SK-N-SH (cell line): ENCODE measurements at regions not wholly inside any gene's neighbourhood (a gene's known extent, or its start where the extent isn't known, plus 50 kb on each side); places are given as distances from the start of the nearest gene placed in this dataset.

Experiments
- CTCF ChIA-PET: fragments of 300-600, 350-600 bp; formaldehyde crosslinking; extraction: SDS; loops from one replicate; lab custom pipeline; 2021; lab: Yijun Ruan, JAX
- POLR2A ChIA-PET: fragments of 350-600 bp; sonication (Branson Sonifier 250); formaldehyde crosslinking; extraction: SDS; loops from one replicate; lab custom pipeline; 2020; ENCODE audit warnings: antibody characterized with exemption, inconsistent platforms; lab: Yijun Ruan, JAX
- DNase-seq: peaks from one replicate; pipeline ENCODE4 v3.0.0; 2012
- H2AFZ ChIP-seq: fragments of 200-600 bp; sonication (generic); 2 replicates; pipeline ENCODE4 v1.8.1; 2016; ENCODE audit warnings: antibody characterized with exemption, mild to moderate bottlenecking, low read depth
- H3F3A ChIP-seq: fragments of 200-600 bp; sonication (generic); replicated peaks from 2 replicates; pipeline ENCODE3; 2016; ENCODE audit warnings: antibody characterized with exemption, mild to moderate bottlenecking; ENCODE audit not compliant: insufficient read depth
- H3K27ac ChIP-seq, 2 experiments: fragments of 200-500 bp in 1 of 2; fragments of 200-600 bp in 1 of 2; sonication (Bioruptor generic) in 1 of 2; sonication (generic), shearing (Covaris generic) in 1 of 2; 2 replicates each; pipeline versions ENCODE4 v1.5.1 to v1.6.1; 2014 to 2016; ENCODE audit warnings: low read depth in 2 of 2, inconsistent platforms in 1 of 2, low read length in 1 of 2, mild to moderate bottlenecking in 1 of 2, mixed read lengths in 1 of 2
- H3K27me3 ChIP-seq: fragments of 200-600 bp; sonication (generic), shearing (Covaris generic); 2 replicates; pipeline ENCODE4 v1.6.1; 2016; ENCODE audit warnings: mixed run types; ENCODE audit not compliant: insufficient read depth
- H3K36me3 ChIP-seq, 2 experiments: fragments of 200-500 bp in 1 of 2; fragments of 200-600 bp in 1 of 2; sonication (Bioruptor generic) in 1 of 2; sonication (generic) in 1 of 2; replicated peaks in 1 of 2; 2 replicates each; pipeline versions ENCODE3 to v1.5.1; 2014 to 2016; ENCODE audit warnings: low read length in 1 of 2, mild to moderate bottlenecking in 1 of 2; ENCODE audit not compliant: insufficient read depth in 2 of 2, control insufficient read depth in 1 of 2
- H3K4me1 ChIP-seq, 2 experiments: fragments of 200-500 bp in 1 of 2; fragments of 200-600 bp in 1 of 2; sonication (Bioruptor generic) in 1 of 2; sonication (generic), shearing (Covaris generic) in 1 of 2; 2 replicates each; pipeline versions ENCODE4 v1.5.1 to v1.6.1; 2014 to 2016; ENCODE audit warnings: low read depth in 1 of 2, low read length in 1 of 2, mixed run types in 1 of 2; ENCODE audit not compliant: insufficient read depth in 2 of 2, control insufficient read depth in 1 of 2
- H3K4me2 ChIP-seq: fragments of 200-600 bp; sonication (generic), shearing (Covaris generic); 2 replicates; pipeline ENCODE4 v1.6.1; 2017; ENCODE audit warnings: mixed run types
- H3K4me3 ChIP-seq, 2 experiments: fragments of 200-500 bp in 1 of 2; fragments of 200-600 bp in 1 of 2; sonication (Bioruptor generic) in 1 of 2; sonication (generic), shearing (Covaris generic) in 1 of 2; 2 replicates each; pipeline versions ENCODE4 v1.5.1 to v1.8.1; 2014 to 2016; ENCODE audit warnings: low read depth in 2 of 2, inconsistent platforms in 1 of 2, low read length in 1 of 2, mild to moderate bottlenecking in 1 of 2, mixed read lengths in 1 of 2, moderate library complexity in 1 of 2
- H3K79me2 ChIP-seq: fragments of 200-600 bp; sonication (generic); 2 replicates; pipeline ENCODE4 v1.8.1; 2017; ENCODE audit warnings: mild to moderate bottlenecking; ENCODE audit not compliant: insufficient read depth
- H3K9ac ChIP-seq: fragments of 200-600 bp; sonication (generic); 2 replicates; pipeline ENCODE4 v1.6.1; 2017; ENCODE audit warnings: mixed run types
- H3K9me2 ChIP-seq: fragments of 200-600 bp; sonication (generic); 2 replicates; pipeline ENCODE4 v1.6.1; 2017; ENCODE audit warnings: mixed run types
- H3K9me3 ChIP-seq: fragments of 200-600 bp; sonication (generic); 2 replicates; pipeline ENCODE4 v1.6.1; 2017; ENCODE audit warnings: mixed run types, mild to moderate bottlenecking, moderate library complexity
- H4K20me1 ChIP-seq: fragments of 200-600 bp; sonication (generic); 2 replicates; pipeline ENCODE4 v1.6.1; 2017; ENCODE audit warnings: mild to moderate bottlenecking, mixed run types; ENCODE audit not compliant: insufficient read depth
- CHD2 ChIP-seq: fragments of 150-350 bp; IDR thresholded peaks from 2 replicates; pipeline ENCODE4 v1.6.1; 2018; ENCODE audit warnings: low read length; ENCODE audit not compliant: partially characterized antibody
- CTCF ChIP-seq: fragments of 200-600 bp; sonication (generic); IDR thresholded peaks from 2 replicates; pipeline ENCODE4 v1.6.1; 2017; ENCODE audit warnings: antibody characterized with exemption, mild to moderate bottlenecking, moderate library complexity
- ELF1 ChIP-seq: IDR thresholded peaks from 2 replicates; pipeline ENCODE4 v1.4.0; 2012
- EP300 ChIP-seq, 2 experiments: IDR thresholded peaks; 2 replicates each; pipeline versions ENCODE4 v1.4.0 to v1.6.1; 2012; ENCODE audit warnings: borderline replicate concordance in 1 of 2, low read depth in 1 of 2, low read length in 1 of 2
- EZH2phosphoT487 ChIP-seq: fragments of 200-600 bp; sonication (generic); IDR thresholded peaks from 2 replicates; pipeline ENCODE4 v1.6.1; 2017; ENCODE audit warnings: low read depth, mixed run types, mild to moderate bottlenecking, antibody characterized with exemption, moderate library complexity, borderline replicate concordance
- GABPA ChIP-seq: IDR thresholded peaks from 2 replicates; pipeline ENCODE4 v1.4.0; 2012; ENCODE audit warnings: low read depth, mild to moderate bottlenecking
- GATA2 ChIP-seq: sonication (generic); formaldehyde crosslinking; IDR thresholded peaks from 2 replicates; pipeline ENCODE4 v1.5.0; 2020; ENCODE audit warnings: mild to moderate bottlenecking, missing genetic modification reagents
- MEF2A ChIP-seq: IDR thresholded peaks from 2 replicates; pipeline ENCODE4 v1.4.0; 2012; ENCODE audit warnings: low read depth, borderline replicate concordance
- NRF1 ChIP-seq: IDR thresholded peaks from 2 replicates; pipeline ENCODE4 v1.6.1; 2012; ENCODE audit warnings: low read depth, mild to moderate bottlenecking, low read length
- PBX3 ChIP-seq: IDR thresholded peaks from 2 replicates; pipeline ENCODE4; 2012
- RCOR1 ChIP-seq: fragments of 150-350 bp; IDR thresholded peaks from 2 replicates; pipeline ENCODE4 v1.6.1; 2017; ENCODE audit warnings: antibody characterized with exemption, low read length
- REST ChIP-seq: IDR thresholded peaks from 2 replicates; pipeline ENCODE4 v1.6.1; 2012; ENCODE audit warnings: mild to moderate bottlenecking, low read depth, low read length, moderate library complexity
- RFX5 ChIP-seq: IDR thresholded peaks from 2 replicates; pipeline ENCODE4 v1.6.1; 2012; ENCODE audit warnings: mild to moderate bottlenecking, improper control_type of control experiment, low read length
- TAF1 ChIP-seq: IDR thresholded peaks from 2 replicates; pipeline ENCODE4 v1.6.1; 2012; ENCODE audit warnings: low read depth, mild to moderate bottlenecking, low read length, moderate library complexity, borderline replicate concordance
- TCF12 ChIP-seq: IDR thresholded peaks from 2 replicates; pipeline ENCODE4 v1.4.0; 2012
- TEAD4 ChIP-seq: IDR thresholded peaks from 2 replicates; pipeline ENCODE4 v1.4.0; 2012; ENCODE audit warnings: mild to moderate bottlenecking, borderline replicate concordance; ENCODE audit not compliant: insufficient read depth
- USF1 ChIP-seq: IDR thresholded peaks from 2 replicates; pipeline ENCODE4 v1.4.0; 2012; ENCODE audit warnings: low read depth, borderline replicate concordance
- USF2 ChIP-seq: fragments of 150-350 bp; IDR thresholded peaks from 2 replicates; pipeline ENCODE4 v1.6.1; 2017; ENCODE audit warnings: antibody characterized with exemption, low read length, low read depth, borderline replicate concordance
- WGBS: methylation state at CpG from one replicate; pipeline ENCODE4 v1.1.6; 2017; ENCODE audit warnings: low lambda C conversion rate; 5-methylcytosine and 5-hydroxymethylcytosine counted together

- TF ChIP-seq CTCF (no peak), MEF2A (no peak), EZH2phosphoT487 (no peak)
Observed at GRCh38 chr4:83172371-83172770, 57.8 kb upstream of the PLAC8 start (continued).

- ChIA-PET POLR2A (no interaction called here), CTCF (no interaction called here)
- no peaks in the 10 kb centered on the region for H3K79me2 ChIP-seq
- no peak overlapping the region for H3K9ac ChIP-seq
- WGBS: 58% methylated on average over 2 of the region's 2 CpGs
- H2AFZ ChIP-seq: no peak overlapping the region; the same call in 1 of the 2 replicates
- no peak overlapping the region for H3K4me3 ChIP-seq
- H3K9me2 ChIP-seq: no peaks in the 10 kb centered on the region
- H3K36me3 ChIP-seq: no peaks in the 10 kb centered on the region
- H3F3A ChIP-seq: no peaks in the 10 kb centered on the region
- TF ChIP-seq RCOR1 (no peak), EP300 (IDR thresholded peaks at IDR 0.05; ENCODE audit: borderline replicate concordance in 1 of 2, low read depth in 1 of 2, low read length in 1 of 2) (no peak), TEAD4 (no peak), TAF1 (no peak), CHD2 (no peak), USF1 (no peak), TCF12 (no peak), NRF1 (no peak), ELF1 (no peak), REST (no peak), EZH2phosphoT487 (no peak), PBX3 (no peak), GABPA (no peak), USF2 (no peak), GATA2 (no peak), RFX5 (no peak)
- H3K27me3 ChIP-seq: no peaks in the 10 kb centered on the region
- no peaks in the 10 kb centered on the region for H3K4me1 ChIP-seq
- H3K9me3 ChIP-seq: no peaks in the 10 kb centered on the region
- DNase-seq: no peak
- no peak overlapping the region for H3K27ac ChIP-seq
- no peak overlapping the region for H3K4me2 ChIP-seq
- H4K20me1 ChIP-seq: no peaks in the 10 kb centered on the region
Observed at GRCh38 chr4:83171436-83172039, 57.0 kb upstream of the PLAC8 start.
